ENCODE measurements at regions not wholly inside any gene's neighbourhood (a gene's known extent, or its start where the extent isn't known, plus 50 kb on each side); places are given as distances from the start of the nearest gene placed in this dataset.

GRCh38 chr6:167755461-167755860 lies 71.2 kb upstream of the AFDN start:
- DNase-seq (ENCODE audit: low spot score): peak; percentile 33

GRCh38 chr6:167756597-167756996 lies 70.1 kb upstream of the AFDN start:
- peak; percentile 44 for DNase-seq (ENCODE audit: low spot score)

GRCh38 chr6:167757249-167757648 lies 69.5 kb upstream of the AFDN start:
- peak; percentile 14 for DNase-seq (ENCODE audit: low spot score)

GRCh38 chr6:167757821-167758220 lies 68.9 kb upstream of the AFDN start:
- peak; percentile 40 for DNase-seq (ENCODE audit: low spot score)

- DNase-seq (ENCODE audit: low spot score): peak; percentile 59
Observed at GRCh38 chr6:167758309-167759023, 68.2 kb upstream of the AFDN start.

GRCh38 chr6:167759206-167759605 lies 67.5 kb upstream of the AFDN start:
- DNase-seq (ENCODE audit: low spot score): peak; percentile 47

- DNase-seq (ENCODE audit: low spot score): peak; percentile 59
Observed at GRCh38 chr6:167759912-167760311, 66.8 kb upstream of the AFDN start.

GRCh38 chr6:167760979-167761793 lies 65.5 kb upstream of the AFDN start:
- DNase-seq (ENCODE audit: low spot score): peak; percentile 55

- DNase-seq (ENCODE audit: low spot score): peak; percentile 46
Observed at GRCh38 chr6:167761794-167762258, 64.9 kb upstream of the AFDN start.

GRCh38 chr6:167762259-167762962 lies 64.3 kb upstream of the AFDN start:
- DNase-seq (ENCODE audit: low spot score): peak; percentile 14

GRCh38 chr6:167763056-167763944 lies 63.4 kb upstream of the AFDN start:
- peak; percentile 41 for DNase-seq (ENCODE audit: low spot score)

GRCh38 chr6:167764215-167764614 lies 62.5 kb upstream of the AFDN start:
- no peak for DNase-seq (ENCODE audit: low spot score)

- peak; percentile 26 for DNase-seq (ENCODE audit: low spot score)
Observed at GRCh38 chr6:167764713-167765479, 61.8 kb upstream of the AFDN start.

GRCh38 chr6:167766986-167767714 lies 59.6 kb upstream of the AFDN start:
- peak; percentile 58 for DNase-seq (ENCODE audit: low spot score)

- DNase-seq (ENCODE audit: low spot score): no peak
Observed at GRCh38 chr6:167767715-167768107, 59.0 kb upstream of the AFDN start.

GRCh38 chr6:167768471-167769215 lies 58.1 kb upstream of the AFDN start:
- peak; percentile 55 for DNase-seq (ENCODE audit: low spot score)

- peak; percentile 12 for DNase-seq (ENCODE audit: low spot score)
Observed at GRCh38 chr6:167769408-167770190, 57.1 kb upstream of the AFDN start.

GRCh38 chr6:167770291-167770955 lies 56.3 kb upstream of the AFDN start:
- DNase-seq (ENCODE audit: low spot score): peak; percentile 5

Measured in left forelimb (tissue), 1 donor.